HG02938 (cell line): ENCODE measurements at regions not wholly inside any gene's neighbourhood (a gene's known extent, or its start where the extent isn't known, plus 50 kb on each side); places are given as distances from the start of the nearest gene placed in this dataset.
"Not testable (repeated sequence)": the region's sequence is repeated elsewhere in the genome, so short reads cannot be mapped to it uniquely, and the experiment has no call there.

Experiments
- ATAC-seq: cut with Tn5 transposase; IDR thresholded peaks from one replicate; pipeline ENCODE4 v1.9.1; 2021; ENCODE audit warnings: mild to moderate bottlenecking, moderate library complexity; ENCODE audit not compliant: unreplicated experiment

DNA sequence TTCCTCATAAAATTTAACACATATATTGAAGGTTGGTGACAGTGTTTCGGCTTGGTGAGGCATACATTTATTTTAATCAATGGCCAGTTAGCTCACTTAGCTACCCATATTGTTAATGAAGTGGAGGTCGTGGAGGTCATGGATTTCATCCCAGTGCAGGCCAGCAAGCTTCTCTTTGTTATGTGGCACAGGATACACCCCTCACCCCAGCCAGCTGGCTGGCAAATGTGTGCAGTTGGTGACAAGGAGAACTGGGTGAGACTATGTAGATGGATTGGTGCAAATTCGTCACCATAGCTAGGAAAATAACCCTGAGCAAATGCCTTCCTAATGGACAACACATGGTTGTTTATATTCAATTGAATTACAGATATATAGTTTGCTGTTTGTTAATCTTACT is 50.5 kb upstream of the FOXP2 start:
- no peak for ATAC-seq

DNA sequence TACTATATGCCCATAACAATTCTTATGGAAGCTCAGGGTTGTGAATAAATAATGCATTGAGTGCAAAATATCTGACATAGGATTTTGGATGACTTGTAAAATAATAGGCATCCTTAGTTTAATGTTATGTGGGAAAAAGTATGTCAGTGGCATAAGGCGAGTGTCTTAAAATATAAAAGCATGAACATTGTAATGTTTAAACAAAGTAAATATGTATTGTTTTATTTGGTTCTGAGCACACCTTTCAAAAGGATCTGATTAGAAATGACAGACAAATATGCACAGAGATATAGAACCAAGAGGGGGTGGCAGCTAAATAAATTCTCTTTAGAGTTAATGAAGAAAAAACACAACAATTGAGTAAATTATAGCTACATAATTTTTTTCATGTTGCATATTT is 51.3 kb upstream of the FOXP2 start:
- no peak for ATAC-seq

DNA sequence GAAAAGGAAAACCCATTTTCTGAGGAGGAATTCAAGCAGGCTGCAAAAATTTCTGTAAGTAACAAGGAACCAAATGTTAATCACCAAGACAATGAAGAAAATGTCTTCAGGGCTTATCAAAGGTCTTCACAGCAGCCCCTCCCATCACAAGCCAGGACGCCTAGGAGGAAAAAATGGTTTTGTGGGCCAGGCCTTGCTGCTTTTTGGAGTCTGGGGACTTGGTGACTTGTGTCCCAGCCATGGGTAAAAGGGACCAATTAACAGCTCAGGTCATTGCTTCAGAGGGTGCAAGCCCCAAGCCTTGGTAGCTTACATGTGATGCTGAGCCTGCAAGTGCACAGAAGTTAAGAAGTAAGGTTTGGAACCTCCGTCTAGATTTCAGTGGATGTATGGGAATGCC is 55.7 kb upstream of the FOXP2 start:
- no peak for ATAC-seq

DNA sequence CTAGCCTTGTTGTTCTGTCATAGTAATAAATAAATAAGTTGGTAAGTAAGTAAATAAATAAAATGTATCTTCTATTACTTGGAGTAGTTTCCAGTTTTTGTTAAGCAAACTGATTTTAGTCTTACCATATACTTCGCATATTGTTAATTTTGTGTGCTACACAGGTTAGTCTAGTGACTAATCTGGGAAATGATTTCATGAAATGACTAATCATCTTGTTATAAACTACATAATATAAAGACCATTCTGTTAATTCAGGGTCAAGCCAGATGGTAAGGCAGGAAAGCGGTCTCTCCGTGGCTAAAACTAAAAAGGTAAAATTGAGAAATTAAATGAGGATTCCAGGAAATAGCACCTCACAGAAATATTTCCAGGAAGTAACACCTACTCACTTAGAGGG is 58.5 kb upstream of the FOXP2 start:
- no peak for ATAC-seq

DNA sequence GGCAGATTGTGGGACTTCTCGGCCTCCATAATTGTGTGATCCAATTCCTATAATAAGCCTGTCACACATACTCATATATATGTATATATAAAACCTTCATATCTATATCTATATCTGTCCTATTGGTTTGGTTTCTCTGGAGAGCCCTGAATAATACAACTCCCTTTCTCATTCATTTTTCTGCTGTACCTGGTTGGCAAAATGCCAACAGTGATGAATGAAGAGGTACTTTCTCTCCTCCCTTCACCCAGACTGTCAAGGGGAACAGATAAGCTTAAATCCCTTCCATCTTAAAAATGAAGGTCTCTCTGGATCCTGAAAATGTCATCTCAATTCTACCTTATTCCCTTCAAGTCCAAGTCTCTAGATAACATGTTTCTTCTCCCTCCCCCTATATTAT is 60.3 kb upstream of the FOXP2 start:
- ATAC-seq = no peak

DNA sequence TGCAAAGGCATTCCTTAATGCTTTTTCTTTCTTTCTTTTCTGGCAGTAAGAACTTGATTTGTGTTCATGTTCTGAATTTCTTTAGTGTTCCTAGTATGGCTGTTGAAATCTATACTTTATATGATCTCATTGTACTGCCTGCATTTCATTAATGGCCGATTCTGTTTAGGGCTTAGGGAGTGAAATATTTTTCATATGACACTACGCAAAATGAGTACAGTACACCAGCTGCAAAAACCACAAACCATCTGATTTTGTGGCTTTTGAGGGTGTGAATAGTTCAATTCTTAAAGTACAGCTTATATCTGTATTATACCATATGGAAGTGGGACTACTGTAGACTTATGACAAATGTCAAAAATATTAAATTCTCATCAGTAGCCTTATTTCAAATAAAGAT is 69.1 kb upstream of the FOXP2 start:
- no peak for ATAC-seq

DNA sequence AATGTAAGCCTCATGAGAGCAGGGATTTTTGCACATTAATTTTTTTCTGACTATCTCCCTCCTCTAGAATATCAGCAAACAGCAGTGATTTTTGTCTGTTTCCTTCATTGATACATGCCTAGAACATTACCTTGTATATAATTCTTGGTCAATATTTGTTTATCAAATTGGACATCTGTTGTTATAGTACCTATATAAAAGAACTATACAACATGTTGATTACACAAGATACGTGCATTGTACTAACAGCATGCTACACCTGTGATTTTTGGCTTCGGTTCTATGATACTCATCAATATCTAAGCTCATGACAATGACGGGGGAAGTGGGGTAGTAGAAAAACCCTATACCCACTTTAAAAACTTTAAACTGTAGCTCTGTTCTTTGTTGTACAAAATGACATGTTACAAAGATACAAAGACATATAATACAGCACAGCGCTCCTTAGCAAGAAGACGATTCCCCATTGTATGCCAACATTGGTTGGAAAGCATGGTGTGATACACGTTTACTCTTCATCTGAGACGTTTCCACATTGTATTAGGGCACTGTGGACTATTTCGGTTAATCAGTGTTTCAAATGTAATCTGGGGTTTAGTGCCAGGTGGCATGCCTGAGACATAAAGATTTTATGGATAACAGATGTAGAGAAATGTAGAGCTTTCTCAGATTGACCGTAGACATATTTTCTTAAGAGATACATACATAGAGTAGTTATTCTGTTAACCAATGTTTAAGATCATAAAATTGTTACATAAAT is 70.5 kb upstream of the FOXP2 start:
- ATAC-seq = no peak

DNA sequence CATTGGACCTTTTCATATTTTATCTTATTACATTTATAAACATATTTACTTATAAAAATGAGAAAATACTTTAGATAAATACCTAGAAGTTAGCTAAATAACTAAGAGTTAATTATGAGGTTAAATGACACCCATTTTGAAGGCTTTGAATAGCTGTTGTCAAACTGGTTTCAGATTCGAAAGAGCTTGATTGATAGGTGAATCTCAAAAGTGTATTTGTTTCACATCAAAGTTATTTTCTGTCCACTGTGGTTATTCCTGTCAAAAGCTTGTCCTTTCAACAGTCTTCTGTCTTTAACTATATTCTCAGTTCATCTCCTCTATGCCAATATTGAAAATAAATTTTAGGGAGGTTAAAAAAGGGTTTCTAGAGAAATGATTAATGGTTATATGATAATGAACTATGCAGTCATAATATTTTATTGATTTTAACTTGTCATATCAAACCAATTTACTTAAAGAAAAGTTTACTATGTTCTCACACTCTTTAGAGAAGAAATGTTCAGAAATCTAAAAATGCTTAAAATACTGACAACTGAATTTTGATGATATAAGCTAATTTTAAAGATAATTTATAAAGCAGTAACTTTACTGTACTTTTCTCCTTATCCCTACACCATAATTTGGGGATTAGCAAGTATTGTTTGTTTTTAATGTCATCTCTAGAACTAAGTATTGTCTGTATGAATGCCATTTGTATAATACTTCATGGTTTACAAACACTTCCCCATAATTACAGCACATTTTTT is 72.0 kb upstream of the FOXP2 start:
- ATAC-seq = no peak

DNA sequence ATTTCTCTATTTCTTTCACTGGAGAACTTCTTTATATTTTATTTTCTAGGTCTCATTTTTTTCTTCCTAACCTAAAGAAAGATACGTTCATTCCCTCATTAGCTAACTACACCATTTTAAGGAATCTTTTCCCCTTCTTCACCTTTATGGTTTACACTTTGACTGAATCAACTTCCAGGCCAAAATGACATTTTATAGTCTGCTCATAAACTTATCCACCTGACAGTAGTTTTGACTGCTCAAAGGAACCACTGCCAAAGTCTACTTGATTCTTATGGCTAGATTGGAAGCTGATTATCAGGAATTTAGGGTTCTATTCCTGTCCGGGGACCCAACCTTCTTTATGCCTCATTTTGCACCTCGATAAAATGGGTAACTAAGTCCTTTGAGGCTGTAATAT is 73.0 kb upstream of the FOXP2 start:
- no peak for ATAC-seq

DNA sequence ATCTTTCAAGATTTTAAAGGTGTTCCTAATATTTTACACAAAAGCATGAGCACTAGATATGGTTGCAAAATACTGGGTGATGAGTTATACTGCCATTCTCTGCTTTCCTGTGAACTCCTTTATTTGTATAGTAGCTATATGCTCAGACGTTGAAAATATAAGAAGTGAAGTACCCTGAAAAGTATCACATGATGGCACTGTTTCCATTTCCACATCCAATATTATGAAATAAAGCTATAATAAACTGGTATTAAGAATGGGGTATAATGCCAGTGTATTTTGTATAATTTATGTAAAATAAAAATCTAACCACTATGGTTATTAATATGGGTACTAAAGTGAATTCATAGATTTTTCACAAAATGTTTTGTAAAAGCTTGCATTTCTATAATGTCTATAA is 79.6 kb upstream of the FOXP2 start:
- ATAC-seq = no peak

DNA sequence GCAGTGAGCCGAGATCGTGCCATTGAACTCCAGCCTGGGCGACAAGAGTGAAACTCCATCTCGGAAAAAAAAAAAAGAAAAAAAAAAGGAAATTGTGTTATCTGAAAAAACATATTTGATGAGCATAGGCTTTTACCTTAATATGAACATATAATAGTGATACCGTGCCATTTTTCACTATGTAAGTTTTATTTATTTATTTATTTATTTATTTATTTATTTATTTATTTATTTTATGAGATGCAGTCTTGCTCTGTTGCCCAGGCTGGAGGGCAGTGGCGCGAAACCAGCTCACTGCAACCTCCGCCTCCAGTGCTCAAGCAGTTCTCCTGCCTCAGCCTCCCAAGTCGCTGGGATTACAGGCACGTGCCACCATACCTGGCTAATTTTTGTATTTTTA is 85.2 kb upstream of the FOXP2 start:
- not testable (repeated sequence) for ATAC-seq

DNA sequence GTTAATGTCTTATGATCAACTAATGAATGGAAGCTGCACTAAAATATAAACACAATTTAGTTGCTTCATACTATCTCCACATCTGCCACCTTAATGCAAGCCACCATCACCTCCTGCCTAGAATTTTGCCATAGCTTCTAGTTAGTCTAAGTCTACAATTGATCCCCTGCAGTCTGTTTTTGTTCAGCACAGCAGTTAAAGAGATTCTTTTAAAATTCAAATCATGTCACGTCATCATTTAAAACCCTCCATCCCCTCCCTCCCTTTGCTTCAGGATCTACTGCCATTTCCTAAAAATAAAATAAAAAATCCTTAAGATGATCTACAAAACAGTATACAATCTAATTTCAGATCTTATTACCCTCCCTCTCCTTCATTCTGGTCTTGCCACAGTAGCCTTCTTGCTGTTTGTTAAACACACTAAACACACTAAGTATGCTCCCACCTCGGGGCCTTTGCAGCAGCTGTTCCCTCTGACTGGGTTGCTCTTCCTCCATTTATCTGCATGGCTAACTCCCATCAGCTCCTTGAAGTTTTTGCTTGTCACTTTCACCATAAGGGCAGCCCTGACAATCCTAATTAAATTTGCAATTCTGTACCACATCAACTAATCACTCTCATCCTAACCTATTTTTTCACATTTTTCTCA is 97.0 kb upstream of the FOXP2 start:
- no peak for ATAC-seq

DNA sequence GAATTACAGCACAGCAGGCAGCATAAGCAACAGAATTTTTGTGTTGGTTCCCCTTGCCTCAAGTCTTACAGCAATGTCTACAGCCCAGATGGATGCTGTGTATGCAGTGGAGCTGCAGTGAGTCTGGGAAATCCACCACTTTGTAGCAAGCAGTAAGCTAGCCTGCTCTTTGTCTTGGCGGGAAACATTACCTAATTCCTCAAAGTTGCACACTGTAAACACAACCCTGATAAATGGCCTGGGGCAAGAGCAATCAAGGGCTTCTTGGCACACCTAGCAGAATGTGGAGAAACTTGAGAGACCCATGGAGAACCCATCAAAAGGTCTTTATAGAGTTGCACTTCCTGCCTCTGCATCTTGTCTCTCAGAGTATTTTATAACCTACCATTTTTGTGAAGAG is 102.0 kb upstream of the FOXP2 start:
- no peak for ATAC-seq

DNA sequence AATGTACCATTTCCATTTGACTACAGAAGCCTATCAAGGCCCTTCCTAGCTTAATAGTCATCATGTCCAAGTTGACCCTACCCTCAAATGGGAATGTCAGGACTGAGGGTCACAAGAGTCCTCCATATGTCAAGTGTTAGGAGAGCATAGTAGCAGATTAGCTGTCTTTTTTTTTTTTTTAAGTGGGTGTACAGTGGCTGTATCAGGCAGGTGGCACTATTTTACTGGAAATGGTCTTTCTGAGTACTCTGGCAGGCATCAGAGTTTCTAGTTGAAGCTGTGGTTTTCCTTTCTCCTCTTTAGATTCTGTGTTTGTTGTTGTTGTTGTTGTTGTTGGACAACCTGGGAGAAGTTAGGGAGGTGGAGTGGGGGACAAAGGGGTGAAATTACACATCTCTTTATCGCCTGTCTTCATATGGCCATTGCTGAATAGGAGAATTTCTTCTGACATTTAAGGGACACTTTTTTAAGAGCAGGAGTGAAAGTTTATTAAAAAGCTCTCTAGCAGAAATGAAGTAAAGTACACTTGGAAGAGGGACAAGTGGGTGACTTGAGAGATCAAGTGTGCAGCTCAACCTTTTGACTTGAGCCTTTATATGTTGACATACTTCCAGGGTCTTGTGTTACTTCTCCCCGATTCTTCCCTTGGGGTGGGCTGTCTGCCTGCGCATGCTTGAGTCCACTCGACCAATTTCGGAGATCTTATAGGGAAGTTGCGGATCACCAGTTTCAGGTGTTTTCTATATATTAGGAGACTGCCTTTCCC is 104.1 kb upstream of the FOXP2 start:
- no peak for ATAC-seq

DNA sequence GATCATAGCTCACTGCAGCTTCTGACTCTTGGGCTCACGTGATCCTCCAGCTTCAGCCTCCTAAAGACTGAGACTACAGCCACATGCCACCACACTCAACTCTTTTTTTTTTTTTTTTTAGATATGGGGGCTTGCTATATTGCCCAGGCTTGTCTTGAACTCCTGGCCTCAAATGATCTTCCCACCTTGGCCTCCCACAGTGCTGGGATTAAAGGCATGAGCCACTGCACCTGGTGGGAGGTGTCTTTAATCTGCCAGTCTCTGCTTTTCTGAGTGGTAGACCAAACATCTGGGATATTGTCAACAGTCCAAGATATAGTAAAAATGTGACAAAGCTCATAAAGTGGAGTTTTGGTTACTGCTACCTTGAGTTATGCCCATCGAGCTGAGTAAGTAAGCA is 104.9 kb upstream of the FOXP2 start:
- ATAC-seq = no peak

DNA sequence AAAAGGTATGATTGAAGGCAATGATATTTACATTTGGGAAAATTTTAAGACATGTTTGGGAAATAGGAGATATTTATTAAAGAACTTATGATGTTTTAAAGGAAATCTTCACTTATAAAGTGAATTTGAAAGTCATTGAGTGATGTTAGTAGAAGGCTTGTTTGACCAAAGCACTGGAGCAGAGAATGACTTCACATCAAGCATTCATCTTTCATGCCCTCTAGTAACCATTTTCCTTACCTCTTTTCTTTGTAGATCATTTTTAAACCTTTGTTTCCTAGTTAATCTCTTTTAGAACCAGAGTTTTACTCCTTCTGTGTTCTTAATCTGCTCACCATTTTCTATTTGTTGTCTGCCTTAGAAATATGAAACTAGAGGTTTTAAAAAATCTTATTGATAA is 111.3 kb upstream of the FOXP2 start:
- ATAC-seq = no peak

DNA sequence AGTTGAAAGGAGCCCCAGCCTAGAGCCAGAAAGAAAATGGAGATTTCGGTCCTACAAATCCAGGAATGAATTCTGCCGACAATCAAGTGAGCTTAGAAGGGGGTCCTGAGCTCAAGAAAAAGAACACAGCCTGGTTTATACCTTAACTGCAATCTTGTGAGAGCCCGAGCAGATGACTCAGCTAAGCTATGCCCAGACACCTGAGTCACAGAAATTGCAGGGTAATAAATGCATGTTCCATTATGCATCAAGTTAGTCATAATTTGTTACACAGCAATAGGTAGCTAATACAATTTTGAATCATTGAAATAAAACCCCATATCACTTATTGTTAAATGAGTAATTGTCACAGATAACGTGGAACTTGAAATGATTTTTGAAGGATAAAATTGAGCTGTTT is 111.8 kb upstream of the FOXP2 start:
- no peak for ATAC-seq

DNA sequence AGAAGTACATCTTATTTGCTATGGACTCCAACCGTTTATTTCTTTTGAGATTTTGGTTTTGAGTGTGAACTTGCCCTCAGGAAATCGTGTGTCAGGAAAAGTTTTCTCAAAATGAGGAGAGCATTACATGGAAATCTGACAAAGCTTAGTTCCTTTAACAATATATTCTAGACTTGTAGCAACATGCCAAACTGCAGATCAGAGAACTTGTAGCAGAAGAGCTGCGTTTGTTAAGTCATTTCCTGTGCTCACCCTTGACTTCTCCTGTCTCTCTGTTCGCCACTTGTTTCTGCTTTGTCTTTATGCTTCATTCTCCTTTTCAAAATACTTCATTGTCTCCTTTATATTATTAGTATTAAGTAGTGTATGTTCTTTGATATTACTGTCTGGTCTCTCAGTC is 116.6 kb upstream of the FOXP2 start:
- ATAC-seq = no peak

DNA sequence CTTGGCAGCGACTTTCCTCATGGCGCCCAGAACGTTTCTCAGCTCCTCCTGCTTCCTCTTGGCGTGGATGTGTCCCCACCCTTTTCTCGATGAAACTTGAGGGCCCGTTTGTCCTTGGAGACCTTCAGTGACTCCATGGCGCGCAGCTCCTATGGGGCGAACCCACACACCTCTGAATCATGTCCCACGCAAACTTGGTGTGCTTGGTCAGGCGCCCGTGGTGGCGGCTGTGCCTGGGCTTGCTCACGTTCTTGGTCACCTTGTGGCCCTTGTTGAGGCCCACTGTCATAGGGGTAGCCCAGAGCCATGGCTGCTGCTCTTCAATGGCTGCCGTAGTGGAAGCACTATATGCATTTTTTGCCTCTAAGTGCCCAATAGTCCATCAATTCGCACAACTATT is 117.5 kb upstream of the FOXP2 start:
- ATAC-seq = no peak

DNA sequence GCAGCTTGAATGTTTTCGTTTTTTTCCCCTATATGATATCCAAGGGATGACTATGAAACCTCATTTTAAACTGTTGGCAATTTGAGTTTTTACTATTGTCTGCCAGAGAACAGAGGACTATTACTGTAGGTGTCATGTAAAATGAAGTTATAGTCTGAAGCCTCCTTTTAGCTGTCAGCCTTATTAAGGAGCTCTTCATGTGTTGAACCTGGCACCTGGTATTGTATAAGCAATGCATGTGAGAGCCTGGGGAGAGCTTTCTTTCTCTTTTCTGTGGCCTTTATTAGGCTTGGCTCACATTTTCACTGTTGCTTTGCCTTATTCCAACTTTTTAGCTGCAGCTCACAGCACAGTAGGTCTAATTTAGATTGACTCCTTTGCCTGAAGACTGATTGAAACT is 119.1 kb upstream of the FOXP2 start:
- ATAC-seq = no peak

DNA sequence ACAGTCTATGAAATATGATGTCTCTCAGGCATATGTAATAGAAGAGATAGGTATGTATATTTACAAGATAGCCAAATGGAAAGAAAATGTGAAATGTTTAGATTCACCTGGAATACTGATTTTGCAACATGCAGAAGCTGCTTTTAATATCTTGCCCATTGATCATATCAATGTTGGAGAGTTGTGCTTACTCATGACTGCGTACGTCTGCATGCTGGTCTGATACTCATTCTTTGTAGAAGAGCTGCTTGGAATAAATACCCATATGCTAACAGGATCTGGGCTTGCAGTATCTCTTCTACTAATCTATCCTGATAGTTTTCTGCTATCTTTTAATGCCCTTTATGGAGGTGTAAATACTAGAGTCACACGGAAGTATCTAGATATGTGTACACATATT is 120.6 kb upstream of the FOXP2 start:
- ATAC-seq = no peak
